ENCODE measurements at regions not wholly inside any gene's neighbourhood (a gene's known extent, or its start where the extent isn't known, plus 50 kb on each side); places are given as distances from the start of the nearest gene placed in this dataset.

- TF ChIP-seq CTCF (IDR thresholded peaks at IDR 0.05): no peak
- ATAC-seq: no peak
- Histone ChIP-seq H3K27me3 (ENCODE audit: insufficient read depth in 3 of 3, low read length in 2 of 3) (peaks cover 0 to 13% (median 0%) of the 10 kb centered on the region in 3 donors), H3K4me3 (no peak overlapping the region), H3K36me3 (ENCODE audit: insufficient read depth in 1 of 2, low read depth in 1 of 2) (no peaks in the 10 kb centered on the region), H3K9me3 (no peaks in the 10 kb centered on the region), H3K4me1 (no peaks in the 10 kb centered on the region), H3K27ac (no peak overlapping the region)
- intact Hi-C loops (cut with DNase I): no loop called here
- no peak for DNase-seq
- 65 to 74% (median 67%) methylated on average over 9 of the region's 9 CpGs for WGBS, 3 donors
Observed at GRCh38 chr2:9099341-9099751, 95.9 kb upstream of the MBOAT2 start.

GRCh38 chr2:9097892-9098291 is 94.4 kb upstream of the MBOAT2 start:
- WGBS, 3 donors: 86 to 89% (median 88%) methylated on average over 7 of the region's 7 CpGs
- no peak overlapping the region for H3K4me3 ChIP-seq
- H3K27ac ChIP-seq: no peak overlapping the region
- TF ChIP-seq CTCF (IDR thresholded peaks at IDR 0.05): no peak
- DNase-seq (no peak), ATAC-seq (no peak)
- no peaks in the 10 kb centered on the region for H3K4me1 ChIP-seq
- intact Hi-C loops (cut with DNase I): no loop called here
- H3K36me3 ChIP-seq (ENCODE audit: insufficient read depth in 1 of 2, low read depth in 1 of 2): no peaks in the 10 kb centered on the region
- no peaks in the 10 kb centered on the region for H3K9me3 ChIP-seq
- peaks cover 0 to 21% (median 0%) of the 10 kb centered on the region in 3 donors for H3K27me3 ChIP-seq (ENCODE audit: insufficient read depth in 3 of 3, low read length in 2 of 3)

- no peak for TF ChIP-seq CTCF (IDR thresholded peaks at IDR 0.05)
- no peak for DNase-seq
- H3K4me1 ChIP-seq: no peaks in the 10 kb centered on the region
- peaks cover 0 to 21% (median 0%) of the 10 kb centered on the region in 3 donors for H3K27me3 ChIP-seq (ENCODE audit: insufficient read depth in 3 of 3, low read length in 2 of 3)
- no peaks in the 10 kb centered on the region for H3K36me3 ChIP-seq (ENCODE audit: insufficient read depth in 1 of 2, low read depth in 1 of 2)
- no peak for ATAC-seq
- intact Hi-C loops (cut with DNase I): no loop called here
- WGBS, 3 donors: 72 to 83% (median 77%) methylated on average over 8 of the region's 8 CpGs
- H3K27ac ChIP-seq: no peak overlapping the region
- no peak overlapping the region for H3K4me3 ChIP-seq
- H3K9me3 ChIP-seq: no peaks in the 10 kb centered on the region
Observed at GRCh38 chr2:9097239-9097638, 93.8 kb upstream of the MBOAT2 start.

DNA sequence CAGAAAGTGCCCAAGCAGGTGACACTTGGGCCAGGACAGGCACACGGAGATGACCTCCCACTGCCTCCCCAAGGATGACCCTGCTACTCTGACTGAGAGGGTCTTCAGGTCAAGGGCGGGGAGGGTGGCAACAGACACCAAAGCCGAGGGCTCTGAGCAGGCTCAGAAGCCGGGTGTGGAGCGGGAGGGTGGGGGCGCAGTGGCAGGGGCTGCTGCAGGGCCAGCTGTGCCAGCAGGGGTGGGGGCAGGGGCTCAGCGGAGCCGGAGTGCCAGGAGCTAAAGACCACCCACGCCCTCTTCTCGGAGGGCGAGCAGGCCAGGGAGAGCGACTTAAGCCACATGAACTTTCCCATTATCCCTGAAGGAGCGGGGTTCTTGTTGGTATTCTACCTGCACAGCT is 93.3 kb upstream of the MBOAT2 start:
- H3K4me1 ChIP-seq: no peaks in the 10 kb centered on the region
- no peaks in the 10 kb centered on the region for H3K9me3 ChIP-seq
- intact Hi-C loops (cut with DNase I): no loop called here
- DNase-seq (no peak), ATAC-seq (no peak)
- H3K36me3 ChIP-seq (ENCODE audit: insufficient read depth in 1 of 2, low read depth in 1 of 2): no peaks in the 10 kb centered on the region
- peaks cover 0 to 21% (median 0%) of the 10 kb centered on the region in 3 donors for H3K27me3 ChIP-seq (ENCODE audit: insufficient read depth in 3 of 3, low read length in 2 of 3)
- H3K4me3 ChIP-seq: no peak overlapping the region
- 85 to 90% (median 88%) methylated on average over 13 of the region's 13 CpGs for WGBS, 3 donors
- TF ChIP-seq CTCF (IDR thresholded peaks at IDR 0.05): no peak
- H3K27ac ChIP-seq: no peak overlapping the region

DNA sequence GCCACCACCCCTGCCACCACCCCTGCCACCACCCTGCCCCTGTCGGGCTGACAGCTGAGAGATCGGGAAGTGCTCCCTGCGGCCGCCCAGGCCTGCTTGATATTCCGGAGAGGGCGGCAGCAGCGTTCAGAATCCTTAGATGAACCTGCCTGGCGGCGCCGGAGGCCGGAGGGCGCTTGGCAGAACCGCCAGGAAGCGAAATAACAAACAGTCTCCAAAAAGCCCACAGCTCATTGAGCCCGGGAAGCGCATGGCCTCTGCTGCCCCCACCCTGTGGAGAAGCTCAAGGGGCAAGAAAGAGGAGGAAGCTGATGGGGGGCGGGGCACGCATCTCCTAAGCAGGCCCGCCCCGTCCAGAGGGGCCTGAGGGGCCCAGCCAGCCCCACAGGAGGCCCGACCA is 92.2 kb upstream of the MBOAT2 start:
- DNase-seq (peak in 1 of 2 donors; percentile 34), ATAC-seq (peak in 2 of 4 donors; percentile 25 to 35)
- H3K27me3 ChIP-seq (ENCODE audit: insufficient read depth in 3 of 3, low read length in 2 of 3): peaks cover 0 to 21% (median 0%) of the 10 kb centered on the region in 3 donors
- TF ChIP-seq CTCF (IDR thresholded peaks at IDR 0.05): no peak
- H3K4me1 ChIP-seq: no peaks in the 10 kb centered on the region
- H3K4me3 ChIP-seq: no peak overlapping the region
- 32 to 37% (median 33%) methylated on average over 16 to 21 of the region's 21 CpGs for WGBS, 3 donors
- no peaks in the 10 kb centered on the region for H3K36me3 ChIP-seq (ENCODE audit: insufficient read depth in 1 of 2, low read depth in 1 of 2)
- no peaks in the 10 kb centered on the region for H3K9me3 ChIP-seq
- H3K27ac ChIP-seq: no peak overlapping the region
- intact Hi-C loops (cut with DNase I): no loop called here
